HK-2 (cell line): ENCODE measurements at regions not wholly inside any gene's neighbourhood (a gene's known extent, or its start where the extent isn't known, plus 50 kb on each side); places are given as distances from the start of the nearest gene placed in this dataset.
"Not testable (repeated sequence)": the region's sequence is repeated elsewhere in the genome, so short reads cannot be mapped to it uniquely, and the experiment has no call there.

Experiments
- DNase-seq: peaks from one replicate; pipeline ENCODE4 v3.0.0-alpha.2; 2018; ENCODE audit not compliant: unreplicated experiment

DNA sequence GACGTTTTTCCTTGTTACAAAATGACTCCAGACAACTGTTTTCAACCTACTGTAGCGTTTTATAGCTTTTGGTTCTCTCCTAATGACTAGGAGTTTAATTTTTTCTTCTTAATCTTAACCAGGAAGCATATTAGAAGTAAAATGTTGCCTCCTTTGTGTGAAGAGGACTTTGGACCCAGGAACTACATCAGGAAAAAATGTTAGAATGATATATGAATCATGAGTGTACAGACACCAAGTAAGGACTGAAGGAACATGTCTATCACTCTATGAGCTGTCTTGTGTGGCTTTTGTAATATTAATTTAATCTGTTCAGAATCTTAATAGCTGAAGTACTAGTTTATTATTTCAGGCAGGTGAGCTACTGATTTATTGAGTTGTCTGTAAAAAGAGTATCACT lies 71.0 kb upstream of the MARCKS start:
- no peak for DNase-seq

DNA sequence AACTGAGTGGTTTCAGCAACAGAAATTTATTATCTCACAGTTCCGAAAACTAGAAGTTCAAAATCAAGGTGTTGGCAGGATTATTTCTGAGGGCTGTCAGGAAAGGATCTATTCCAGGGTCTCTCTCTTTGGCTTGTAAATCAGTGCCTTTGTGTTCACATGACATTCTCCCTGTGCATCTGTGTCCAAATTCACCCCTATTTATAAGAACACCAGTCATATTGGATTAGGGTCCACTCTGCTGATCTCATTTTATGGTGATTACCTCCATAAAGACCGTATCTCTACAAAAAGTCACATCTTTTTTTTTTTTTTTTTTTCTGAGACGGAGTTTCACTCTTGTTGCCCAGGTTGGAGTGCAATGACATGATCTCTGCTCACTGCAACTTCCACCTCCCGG lies 68.6 kb upstream of the MARCKS start:
- DNase-seq: no peak

DNA sequence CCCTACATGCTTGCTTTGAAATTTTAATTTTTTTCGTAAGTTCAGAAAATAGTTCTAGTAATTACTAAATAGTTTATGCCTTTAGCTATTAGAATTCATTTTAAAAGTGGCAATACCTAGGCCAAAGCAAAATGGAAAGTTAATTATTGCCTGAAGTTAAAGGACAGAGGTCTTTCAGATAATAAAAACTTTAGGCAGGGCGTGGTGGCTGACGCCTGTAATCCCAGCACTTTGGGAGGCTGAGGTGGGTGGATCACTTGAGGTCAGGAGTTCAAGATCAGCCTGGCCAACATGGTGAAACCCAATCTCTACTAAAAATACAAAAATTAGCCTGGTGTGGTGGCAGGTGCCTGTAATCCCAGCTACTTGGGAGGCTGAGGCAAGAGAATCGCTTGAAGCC lies 65.9 kb upstream of the MARCKS start:
- not testable (repeated sequence) for DNase-seq

DNA sequence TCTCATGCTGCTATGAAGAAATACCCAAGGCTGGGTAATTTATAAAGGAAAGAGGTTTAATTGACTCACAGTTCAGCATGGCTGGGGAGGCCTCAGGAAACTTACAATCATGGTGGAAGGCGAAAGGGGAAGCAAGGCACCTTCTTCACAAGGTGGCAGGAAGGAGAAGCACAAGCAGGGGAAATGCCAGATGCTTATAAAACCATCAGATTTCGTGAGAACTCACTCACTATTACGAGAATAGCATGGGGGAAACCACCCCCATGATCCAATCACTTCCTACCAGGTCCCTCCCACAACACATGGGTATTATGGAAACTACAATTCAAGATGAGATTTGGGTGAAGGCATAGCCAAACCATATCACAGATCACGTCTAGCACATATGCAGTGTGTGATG lies 61.8 kb upstream of the MARCKS start:
- not testable (repeated sequence) for DNase-seq

DNA sequence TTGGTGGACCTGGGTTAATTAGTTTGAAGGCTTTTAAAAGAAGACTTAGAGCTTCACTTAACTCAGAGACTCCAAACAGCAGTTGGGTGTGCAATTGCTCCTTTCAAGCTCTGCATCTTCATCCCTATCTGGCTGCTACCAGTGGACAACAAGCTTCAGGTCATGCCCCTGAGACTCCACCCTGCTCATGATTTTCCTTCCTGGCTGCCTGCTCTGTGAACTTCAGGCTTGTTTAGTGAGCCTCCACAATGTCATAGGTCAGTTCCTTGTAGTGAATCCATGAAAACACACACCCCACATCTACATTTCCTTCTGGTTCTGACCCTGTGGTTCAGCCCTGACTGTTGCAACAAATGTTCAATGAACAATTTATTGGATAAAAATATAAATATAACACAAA lies 61.1 kb upstream of the MARCKS start:
- no peak for DNase-seq

DNA sequence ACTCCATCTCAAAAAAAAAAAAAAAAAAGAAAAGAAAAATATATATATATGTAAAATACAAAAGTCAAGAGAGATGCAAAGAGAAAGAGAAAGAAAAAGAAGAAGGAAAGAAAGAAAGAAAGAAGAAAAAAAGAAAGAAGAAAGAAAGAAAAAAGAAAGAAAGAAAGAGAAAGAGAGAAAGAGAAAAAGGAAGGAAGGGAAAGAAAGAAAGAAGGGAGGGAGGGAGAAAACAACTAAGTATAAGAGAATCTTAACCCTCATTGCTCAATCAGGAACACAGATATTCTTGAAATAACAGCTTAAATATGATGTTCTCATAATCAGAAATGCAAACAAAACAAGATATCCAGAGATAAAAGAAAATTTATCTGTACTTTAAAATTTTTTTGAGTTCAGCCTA lies 54.4 kb upstream of the MARCKS start:
- DNase-seq: no peak

DNA sequence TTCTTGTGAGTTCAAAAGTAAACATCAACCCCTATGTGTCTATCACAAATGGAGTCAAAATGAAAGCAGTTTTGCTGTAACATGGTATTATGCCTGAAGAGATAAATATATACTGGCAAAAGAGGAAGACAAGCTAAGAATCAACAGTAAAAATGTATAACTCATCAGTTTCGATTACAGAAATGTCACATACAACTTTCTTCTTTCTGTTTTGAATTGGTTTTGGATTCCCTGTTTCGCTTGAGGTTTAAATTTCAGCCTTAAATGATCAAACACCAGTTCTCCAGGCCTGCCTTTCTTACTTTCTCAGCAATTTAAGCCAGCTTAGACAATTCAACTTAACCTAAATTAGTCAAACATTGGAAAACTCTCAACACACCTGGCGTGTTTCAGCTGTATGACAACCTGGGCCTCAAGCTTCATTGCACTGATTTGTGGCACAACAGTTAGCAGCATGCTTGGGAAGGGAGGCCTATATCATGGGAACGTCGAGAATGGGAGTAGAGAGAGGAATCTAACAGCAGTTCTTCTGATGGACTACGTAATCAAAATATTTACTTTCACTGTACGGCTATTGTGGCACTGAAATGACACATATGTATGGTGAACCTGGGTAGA lies 51.9 kb upstream of the MARCKS start:
- no peak for DNase-seq

DNA sequence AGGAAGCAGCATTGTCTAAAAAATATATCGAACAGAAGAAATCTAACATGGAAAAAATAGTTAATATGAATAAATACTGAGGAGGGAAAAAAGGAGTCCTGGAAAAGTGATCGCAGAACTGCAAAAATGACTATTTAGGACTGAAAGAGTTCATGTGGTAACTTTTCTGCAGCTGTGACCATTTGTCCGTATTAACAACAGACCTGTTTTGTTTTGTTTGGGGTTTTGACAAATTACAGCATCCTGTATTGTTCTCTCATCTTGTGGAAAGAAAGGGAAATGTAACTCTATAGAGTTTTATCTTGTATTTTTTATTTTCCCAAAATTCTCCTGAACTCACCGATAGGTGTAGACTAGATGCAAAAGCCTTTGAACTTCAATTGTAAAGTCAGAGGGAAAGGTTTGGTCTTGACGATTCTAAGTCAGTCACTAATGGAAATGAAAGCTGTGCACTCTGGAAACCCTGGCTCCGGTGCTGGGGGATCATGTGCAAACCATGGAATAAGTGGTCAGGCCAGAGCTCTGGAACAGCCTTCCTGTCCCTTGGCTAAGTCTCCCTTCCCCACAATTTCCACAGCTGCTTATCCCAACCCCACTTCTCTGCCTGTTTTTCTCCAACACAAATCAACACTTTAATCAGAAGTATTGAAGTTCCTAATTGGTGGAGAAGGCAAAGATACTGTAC lies 51.2 kb upstream of the MARCKS start:
- no peak for DNase-seq
